ENCODE measurements at regions not wholly inside any gene's neighbourhood (a gene's known extent, or its start where the extent isn't known, plus 50 kb on each side); places are given as distances from the start of the nearest gene placed in this dataset.

- TF ChIP-seq CTCF (IDR thresholded peaks at IDR 0.05; ENCODE audit: low read depth, low read length): no peak
- no peak for TF ChIP-seq EZH2phosphoT487 (IDR thresholded peaks at IDR 0.05; ENCODE audit: low read depth)
Measured at GRCh38 chr15:94893091-94893490, 661.7 kb downstream of the MCTP2 start.

Data from OCI-LY3 (cell line).